ENCODE measurements at regions not wholly inside any gene's neighbourhood (a gene's known extent, or its start where the extent isn't known, plus 50 kb on each side); places are given as distances from the start of the nearest gene placed in this dataset.
"Not testable (repeated sequence)": the region's sequence is repeated elsewhere in the genome, so short reads cannot be mapped to it uniquely, and the experiment has no call there.

DNA sequence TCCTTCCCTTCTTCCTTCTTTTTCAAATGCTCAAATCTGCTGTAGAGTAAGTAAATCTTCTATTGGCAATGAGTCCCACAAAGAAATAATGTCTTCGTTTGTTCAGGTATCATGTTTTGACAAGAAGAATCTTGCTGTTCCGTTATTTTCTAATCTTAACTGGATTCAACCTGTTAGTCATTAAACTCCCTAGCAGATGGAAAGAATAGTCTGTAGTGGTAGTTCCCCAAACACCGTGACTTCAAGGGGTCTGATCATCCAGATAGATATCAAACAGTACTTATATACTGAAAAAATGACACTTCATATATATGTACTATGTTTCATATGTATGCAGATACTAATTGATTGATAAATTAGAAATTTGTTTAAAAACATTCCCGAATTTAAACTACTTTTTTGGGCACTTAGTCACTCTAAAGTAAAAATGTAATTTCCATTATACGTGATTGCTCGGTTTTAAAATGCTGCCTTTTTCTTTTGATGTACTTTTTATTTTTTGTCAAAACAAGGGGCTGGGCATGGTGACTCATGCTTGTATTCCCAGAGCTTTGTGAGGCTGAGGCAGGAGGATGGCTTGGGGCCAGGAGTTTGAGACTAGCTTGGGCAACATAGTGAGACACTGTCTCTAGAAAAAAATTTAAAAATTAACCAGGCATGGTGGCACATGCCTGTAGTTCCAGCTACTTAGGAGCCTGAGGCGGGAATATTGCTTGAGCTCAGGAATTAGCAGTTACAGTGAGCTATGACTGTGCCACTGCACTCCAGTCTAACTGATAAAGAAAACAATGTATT, 335.7 kb upstream of the SNX7 start:
- no peak for DNase-seq

DNA sequence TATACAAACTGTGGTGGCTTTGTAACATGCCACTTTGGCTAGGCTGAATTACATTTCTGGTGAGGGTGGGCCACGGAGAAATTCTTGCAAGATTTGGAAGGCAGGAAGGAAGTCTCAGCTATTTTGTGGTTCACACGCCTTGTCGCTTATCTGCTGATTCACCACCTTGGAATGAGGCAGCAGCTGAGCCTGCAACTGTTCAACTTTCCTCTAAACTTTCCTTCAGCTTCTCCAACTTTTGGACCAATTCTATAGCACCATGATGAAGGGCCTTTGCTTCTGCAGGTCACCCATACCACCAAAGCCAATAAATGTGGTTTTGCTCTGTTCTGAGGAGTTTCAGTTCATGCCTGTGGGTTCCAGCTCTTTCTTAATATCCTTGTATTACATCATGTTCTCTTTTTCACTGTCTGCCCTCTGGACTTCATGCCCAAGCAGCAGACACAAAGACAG, 337.6 kb upstream of the SNX7 start:
- DNase-seq: no peak

DNA sequence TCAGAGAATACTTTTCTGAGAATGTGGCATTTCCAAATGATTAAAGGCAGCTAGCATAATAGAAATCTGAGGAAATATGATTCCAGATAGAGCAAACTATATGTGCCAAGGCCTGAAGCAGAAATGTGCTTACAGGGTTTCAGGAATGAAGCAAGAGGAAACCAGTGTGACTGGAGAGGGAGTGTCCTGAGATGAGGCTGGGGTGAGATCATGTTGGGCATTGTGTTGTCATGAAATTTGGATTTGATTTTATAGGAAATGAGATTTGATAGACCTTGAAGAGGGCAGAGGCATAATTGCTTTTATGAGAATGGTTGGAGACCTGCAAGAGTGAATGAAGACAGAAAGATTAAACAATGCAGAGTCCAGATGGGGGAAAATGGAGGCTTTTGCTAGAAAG, 338.1 kb upstream of the SNX7 start:
- no peak for DNase-seq

DNA sequence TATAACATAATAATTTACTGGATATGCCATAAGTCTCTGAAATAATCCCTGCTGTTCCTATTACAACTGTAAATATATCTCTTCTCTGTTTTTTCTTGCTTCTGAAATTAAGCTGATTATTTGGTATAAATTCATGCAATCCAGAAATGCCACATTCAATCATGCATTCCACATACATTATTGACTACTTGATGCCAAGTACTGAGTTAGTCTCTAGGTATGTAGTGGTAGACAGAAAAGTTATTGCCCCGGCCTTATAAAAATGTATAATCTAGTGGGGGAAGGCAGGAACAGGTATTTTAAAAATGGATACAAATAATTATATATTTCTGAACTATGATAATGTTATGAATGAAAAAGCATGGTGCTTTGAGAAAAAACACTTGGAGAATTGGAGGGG, 338.6 kb upstream of the SNX7 start:
- DNase-seq: no peak

DNA sequence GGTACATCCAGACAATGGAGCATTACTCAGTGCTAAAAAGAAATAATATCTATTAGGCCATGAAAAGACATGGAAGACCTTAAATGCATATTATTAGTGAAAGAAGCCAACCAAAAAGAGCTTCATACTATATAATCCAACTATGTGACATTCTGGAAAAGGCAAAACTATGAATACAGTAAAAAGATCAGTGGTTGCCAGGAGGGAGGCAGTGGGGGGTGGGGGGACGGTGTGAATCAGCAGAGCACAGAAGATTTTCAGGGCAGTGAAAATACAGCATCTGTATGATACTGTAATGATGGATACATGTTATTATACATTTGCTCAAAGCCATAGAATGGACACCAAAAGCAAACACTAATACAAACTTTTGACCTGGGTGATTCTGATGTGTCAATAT, 339.4 kb upstream of the SNX7 start:
- DNase-seq: no peak

DNA sequence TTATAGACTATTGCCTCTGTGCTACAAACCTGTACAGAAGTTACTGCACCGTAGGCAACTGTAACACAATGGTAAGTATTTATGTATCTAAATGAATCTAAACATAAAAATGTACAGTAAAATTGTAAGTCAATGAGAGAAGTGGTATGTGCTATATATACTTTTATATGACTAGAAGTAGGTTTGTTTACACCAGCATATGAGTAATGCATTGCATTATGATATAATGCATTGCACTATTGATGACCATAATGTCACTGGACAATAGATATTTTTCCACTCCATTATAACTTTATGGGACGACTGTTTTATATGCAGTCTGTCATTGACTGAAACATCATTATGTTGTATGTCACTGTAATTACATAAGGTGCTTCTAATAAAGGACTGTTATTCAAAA, 340.3 kb upstream of the SNX7 start:
- DNase-seq: no peak

DNA sequence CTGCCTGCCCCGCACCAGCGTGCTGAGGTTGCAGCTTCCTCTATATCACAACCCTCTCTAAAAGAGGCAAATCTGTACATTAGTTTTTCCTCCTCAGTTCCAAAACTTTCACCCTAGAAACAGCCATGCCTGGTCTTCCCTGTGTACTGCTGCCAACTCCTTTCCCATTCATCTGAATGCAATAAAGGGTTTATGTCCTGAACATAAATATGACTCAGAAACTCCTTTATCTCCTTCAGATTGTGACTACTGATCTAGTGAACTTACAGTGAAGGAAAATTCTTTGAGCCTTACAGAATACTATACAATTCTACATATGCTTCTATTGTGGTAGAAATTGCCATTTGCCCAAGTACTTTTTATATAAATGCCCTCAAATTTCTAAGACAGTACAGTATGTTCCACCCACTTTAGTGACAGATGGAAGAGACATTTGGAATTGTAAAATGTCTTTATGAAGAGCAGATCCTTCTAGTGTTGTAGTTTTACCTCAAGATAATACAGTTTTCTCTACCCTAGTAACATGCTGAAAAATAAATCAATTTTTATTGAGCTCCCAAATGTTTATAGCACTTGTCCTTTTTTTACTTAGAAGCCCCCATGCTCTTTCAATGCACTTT, 345.1 kb upstream of the SNX7 start:
- DNase-seq: no peak

DNA sequence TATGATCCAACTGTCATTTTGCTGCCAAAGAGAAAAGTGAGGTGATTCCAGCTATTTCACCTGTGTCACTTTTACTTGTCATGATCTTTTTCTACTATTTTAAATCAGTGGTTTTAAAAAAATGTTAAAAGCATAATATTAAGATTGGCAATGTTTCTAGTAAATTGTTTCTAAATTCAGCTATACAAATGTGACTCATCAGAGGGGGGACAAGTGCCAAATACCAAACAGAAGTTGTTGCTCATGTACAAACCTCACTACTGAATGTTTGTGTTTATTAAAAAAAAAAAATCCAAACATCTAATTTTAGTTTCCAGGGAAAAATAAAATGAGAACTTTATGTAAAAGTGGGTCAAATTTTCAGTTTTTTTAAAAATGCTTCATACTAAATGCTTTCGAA, 346.2 kb upstream of the SNX7 start:
- DNase-seq: no peak

DNA sequence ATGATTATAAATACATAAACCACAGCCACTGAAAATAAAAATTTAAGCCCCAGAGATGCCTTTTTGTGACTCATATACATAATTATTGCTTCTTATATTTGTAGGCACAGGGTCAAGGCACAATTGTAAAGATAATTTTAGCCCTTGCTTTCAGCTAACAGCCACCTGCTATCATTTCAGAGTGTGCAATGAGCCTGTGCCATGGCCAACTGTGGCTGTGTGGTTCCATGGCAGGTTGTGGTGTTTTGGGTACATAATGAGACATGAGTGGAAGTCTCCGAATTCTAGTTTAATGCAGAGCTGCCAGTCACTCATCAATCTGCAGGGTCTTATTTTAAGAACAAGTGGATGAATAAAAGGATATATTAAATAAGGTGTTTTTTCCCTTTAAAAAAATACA, 346.9 kb upstream of the SNX7 start:
- DNase-seq: no peak

DNA sequence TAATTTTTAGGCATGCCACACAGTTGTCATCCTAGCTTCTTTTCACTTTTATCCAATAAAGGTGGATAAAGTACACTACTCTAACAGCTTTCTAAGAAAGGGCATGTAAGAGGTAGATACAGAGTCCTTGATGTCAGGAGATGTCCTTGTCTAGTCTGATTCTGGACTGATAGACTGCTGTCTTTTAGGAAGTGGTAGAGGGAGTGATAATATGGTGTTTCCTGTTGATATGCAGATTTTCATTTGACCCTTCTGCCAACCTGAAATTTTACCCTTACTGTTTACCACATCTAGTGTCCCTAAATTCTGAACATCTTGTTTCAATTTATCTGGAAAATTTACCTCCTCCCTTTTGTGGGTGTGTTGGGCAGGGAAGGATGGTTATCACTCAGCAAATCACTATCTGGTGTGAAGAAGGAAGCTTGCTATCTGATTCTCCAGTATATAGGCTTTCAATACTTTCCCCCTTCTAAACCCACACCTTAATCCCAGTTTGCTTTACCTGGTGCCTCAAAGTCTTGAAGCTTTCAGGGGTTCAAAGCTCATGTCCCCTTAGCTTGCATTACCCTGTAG, 354.9 kb upstream of the SNX7 start:
- no peak for DNase-seq

DNA sequence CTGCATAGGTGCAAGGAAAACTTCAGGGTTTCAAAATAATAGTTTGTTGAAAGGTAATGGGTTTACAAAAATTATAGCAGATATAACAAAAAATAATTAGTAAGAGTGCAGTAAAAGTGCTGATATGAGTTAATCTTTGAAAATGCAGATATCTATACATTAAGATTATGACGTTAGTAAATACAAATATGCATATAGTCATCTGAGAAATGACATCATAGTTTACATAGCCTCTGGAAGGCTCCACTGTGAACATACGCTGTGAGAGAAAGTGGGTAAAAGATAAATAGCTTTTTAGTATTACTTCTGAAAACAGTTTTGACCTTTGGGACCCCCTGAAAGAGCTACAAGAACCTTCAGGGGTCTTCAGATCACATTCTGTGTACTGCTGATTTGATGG, 356.2 kb upstream of the SNX7 start:
- DNase-seq: no peak

DNA sequence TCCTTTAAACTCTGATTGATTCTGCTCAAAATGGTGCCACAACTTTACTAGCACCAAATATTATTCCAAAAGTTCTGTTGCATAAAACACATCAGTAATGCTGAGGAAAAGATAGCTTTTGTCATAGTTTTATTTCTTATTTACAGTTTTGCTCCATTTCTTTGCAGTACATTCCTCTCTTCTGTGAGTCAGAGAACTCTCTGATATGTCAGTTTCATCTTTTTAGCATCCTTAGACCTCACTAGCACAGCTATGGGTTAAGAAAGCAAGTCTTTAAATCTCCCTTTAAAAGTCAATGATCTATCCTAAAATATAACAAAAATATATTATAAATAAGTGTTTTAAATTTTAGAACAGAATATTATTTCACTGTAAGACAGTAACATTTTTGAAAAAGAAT, 356.6 kb upstream of the SNX7 start:
- no peak for DNase-seq

DNA sequence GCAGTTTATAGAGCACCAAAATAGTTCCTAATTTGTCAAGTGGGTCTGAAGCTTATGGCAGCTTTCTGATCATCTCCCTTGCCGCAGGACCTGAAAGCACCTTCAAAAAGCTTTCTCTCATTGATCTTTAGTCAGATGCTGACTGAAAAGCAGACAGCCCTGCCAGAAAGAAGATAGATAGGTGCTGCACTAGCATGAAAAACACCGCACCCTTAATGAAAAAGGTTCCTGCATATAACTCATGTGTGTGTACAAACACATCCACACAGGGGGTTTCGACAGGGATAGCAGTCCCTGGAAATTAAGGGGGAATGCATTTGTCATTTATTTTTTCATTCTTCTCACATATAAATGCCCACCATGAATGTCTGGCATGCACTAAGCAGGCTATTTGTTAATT, 361.7 kb upstream of the SNX7 start:
- no peak for DNase-seq

DNA sequence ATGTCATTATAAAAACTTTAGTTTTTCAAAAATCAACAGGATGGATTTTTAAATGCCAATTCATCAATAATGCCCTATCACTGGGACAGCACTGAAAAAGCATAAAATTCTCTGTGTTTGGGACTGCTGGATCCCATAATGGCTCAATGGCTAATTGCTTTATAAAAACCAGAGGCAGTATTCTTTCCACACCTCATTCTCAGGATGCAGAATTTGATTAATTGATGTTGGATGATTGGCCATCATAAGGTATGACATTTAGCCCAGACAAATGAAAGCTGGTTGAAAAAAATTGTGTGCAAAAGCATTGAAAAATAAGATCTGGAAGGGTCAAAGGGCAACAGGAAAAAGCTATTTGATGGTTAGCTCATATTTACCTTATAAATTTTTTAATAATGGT, 362.2 kb upstream of the SNX7 start:
- no peak for DNase-seq

DNA sequence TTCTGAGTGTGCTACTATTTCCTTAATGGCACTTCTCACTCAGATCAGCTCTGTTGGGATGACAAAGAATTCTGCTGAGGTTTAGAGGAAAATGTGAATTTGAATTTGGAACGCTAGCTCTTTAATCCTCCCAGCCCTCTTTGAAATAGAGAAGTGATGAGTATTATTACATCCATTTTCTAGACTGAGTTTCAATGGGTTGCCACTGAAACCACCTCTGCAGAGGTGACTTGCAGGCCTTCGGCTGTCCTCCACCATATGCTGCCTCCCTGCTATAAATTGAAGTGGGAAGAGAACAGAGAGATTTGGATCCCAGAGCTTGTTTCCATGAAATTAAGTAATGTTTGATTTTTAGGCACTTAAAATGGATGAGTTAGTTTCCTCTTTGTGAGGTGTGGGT, 363.2 kb upstream of the SNX7 start:
- DNase-seq: no peak

DNA sequence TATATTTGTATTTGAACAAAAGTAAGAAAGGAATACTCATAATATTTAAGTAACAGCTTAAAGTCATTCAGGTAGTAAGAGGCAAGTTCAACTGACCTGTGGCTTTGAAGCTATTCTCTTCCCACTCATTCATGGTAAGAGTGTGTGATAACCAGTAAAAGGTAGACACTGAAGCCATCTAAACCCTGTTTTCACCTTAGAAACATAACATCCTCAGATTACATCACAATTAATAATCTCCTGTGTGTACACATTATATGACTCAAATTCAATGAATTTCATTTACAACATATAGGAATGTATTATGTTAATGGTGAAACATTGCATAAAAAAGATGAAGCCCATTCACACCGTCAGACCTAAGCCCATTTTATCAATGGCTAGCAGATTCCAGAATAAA, 364.8 kb upstream of the SNX7 start:
- DNase-seq: no peak

DNA sequence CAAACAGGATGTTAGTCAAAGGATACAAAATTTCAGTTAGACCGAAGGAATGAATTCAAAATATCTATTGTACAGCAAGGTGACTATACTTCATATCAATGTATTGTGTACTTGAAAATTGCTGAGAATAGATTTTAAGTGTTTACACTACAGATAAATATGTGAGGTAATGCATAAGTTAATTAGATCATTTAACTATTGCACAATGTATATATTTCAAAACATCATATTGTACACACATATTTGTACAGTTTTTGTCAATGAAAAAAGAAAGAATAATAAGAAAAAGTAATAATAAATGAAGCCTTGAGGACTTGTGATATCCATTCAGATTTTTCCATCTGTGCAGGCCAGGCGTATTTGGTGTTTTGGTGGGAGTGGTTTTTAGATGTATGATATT, 367.4 kb upstream of the SNX7 start:
- no peak for DNase-seq

DNA sequence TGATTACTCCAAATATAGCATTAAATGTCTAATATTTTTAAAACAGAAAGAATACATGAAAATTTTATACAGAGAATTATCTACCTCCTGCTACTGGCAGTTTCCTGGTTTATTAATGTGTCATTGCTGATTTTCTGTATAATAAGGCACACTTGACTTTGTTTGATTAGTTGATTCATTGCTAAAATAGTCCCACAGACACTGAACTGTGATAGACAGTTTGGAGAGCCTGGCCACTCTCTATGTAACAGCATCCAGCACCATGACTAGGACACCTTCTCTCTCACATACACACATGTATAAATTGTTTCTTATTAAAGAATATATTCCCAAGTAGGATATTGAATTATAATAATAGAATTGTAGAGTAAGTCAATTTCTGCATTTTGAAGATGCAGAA, 368.5 kb upstream of the SNX7 start:
- no peak for DNase-seq

DNA sequence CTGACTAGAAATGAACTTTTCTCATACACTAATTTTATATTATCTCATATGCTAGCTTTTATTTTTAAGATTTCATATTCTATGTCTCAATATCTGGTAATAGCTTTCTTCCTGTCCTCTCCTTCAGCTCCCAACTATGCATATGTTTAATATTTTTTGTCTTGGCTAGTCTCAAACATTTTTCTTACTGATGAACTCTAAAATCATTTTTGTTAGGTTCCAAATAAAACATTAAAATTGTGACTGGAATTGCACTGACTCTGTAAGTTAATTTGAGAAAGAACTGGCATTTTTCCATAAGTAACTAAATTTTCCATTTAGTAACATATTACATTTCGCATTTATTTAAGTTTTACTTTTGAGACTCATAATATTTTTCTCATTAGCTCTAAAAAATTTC, 368.5 kb upstream of the DPYD start:
- DNase-seq: no peak

DNA sequence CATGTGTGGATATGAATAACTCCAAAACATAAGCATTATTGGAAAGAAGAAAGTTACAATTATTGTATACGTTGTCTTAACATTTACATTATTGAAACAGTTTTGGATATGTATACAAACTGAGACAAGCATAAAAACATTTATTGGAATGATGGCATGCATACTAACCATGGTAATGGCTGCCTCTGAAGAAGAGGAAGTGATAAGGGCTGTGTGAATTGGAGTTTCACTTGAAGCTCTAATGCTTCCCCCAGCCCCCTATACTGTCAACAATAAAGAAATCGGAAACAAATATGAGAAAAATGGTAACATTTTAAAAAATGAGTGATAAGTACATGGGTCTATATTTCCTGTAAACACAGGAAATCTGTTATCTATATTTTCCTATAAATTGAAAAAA, 367.7 kb upstream of the DPYD start:
- no peak for DNase-seq

DNA sequence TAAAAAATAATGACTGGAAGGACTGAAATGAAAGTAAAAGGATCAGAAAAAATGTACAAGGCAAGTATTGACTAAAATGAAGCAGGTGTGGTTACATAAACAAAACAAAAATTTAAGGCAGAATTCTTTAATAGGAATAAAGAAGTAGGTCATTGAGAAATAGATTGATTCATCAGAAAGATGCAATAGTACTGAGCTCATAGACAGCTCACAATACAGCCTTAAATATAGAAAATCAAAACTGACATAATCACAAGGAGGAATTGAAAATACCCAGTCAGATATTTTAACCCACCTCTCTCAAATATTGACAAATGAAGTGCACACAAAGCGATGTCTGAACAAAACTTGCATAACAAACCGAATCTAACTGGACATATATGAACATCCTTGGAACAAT, 366.8 kb upstream of the DPYD start:
- no peak for DNase-seq

DNA sequence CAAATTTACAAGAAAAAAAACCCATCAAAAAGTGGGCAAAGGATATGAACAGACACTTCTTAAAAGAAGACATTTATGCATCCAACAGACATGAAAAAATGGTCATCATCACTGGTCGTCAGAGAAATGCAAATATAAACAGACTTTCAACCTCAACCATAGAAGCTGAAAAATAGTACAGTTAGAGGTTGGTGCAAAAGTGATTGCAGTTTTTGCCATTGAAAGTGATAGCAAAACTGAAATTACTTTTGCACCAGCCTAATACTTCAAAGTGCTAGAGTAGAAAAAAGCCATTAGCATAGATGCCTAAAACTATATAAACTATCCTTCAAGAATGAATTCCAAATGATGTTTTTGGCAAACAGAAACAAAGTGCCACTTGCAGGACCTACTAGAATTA, 365.8 kb upstream of the DPYD start:
- DNase-seq: no peak

DNA sequence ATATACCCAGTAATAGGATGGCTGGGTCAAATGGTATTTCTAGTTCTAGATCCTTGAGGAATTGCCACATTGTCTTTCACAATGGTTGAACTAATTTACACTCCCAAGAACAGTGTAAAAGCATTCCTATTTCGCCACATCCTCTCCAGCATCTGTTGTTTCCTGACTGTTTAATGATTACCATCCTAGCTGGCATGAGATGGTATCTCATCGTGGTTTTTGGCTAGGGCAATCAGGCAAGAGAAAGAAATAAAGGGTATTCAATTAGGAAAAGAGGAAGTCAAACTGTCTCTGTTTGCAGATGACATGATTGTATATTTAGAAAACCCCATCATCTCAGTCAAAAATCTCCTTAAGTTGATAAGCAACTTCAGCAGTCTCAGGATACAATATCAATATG, 364.5 kb upstream of the DPYD start:
- DNase-seq: not testable (repeated sequence)

DNA sequence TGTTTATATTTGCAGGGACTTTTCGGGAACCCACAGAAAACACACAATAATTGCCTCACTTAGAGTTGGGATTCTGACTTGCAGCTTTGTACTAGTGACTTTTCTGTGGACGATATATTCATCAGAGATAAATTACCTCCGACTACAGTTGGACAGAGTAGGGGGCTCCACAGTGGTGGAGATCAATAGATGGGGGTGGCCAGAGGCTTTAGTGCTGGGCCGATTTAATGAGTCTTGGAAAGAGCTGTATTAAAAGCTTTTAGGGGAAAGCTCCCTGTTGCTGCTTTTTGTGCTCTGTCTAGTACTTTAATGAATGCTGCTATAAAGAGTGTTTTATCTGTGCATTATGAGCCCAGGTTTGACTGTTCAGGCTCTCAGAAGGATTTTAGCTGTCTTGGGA, 359.2 kb upstream of the DPYD start:
- DNase-seq: no peak

DNA sequence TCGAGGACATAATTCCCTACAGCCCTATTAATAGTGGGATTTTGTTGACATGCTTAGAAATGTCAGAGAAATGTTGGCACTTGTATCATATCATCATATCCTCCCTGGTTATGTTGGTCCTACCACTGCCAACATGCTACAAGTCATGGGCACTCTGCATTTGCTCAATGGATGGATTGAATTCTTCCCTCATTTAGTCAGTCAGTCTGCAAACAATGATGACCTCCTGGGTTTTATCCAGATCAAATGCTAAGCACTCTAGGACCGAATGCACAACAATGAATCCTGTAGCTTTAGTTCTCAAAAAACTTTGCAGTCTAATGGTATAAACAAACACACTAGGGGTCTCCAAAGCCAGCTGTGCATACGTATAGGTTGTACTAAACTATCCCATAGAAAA, 357.2 kb upstream of the DPYD start:
- DNase-seq: no peak

All from activated CD4-positive, CD25-positive, alpha-beta regulatory T cell (primary cell).